ENCODE measurements at regions not wholly inside any gene's neighbourhood (a gene's known extent, or its start where the extent isn't known, plus 50 kb on each side); places are given as distances from the start of the nearest gene placed in this dataset.

GRCh38 chr6:1081551-1082284 lies 230.2 kb upstream of the FOXQ1 start:
- DNase-seq: no peak

GRCh38 chr6:1080453-1081337 lies 231.2 kb upstream of the FOXQ1 start:
- no peak for DNase-seq

GRCh38 chr6:1079525-1079924 lies 232.4 kb upstream of the FOXQ1 start:
- DNase-seq: no peak

GRCh38 chr6:1077478-1078416 lies 234.2 kb upstream of the FOXQ1 start:
- no peak for DNase-seq

GRCh38 chr6:1076531-1077459 lies 235.1 kb upstream of the FOXQ1 start:
- no peak for DNase-seq

- no peak for DNase-seq
Measured at GRCh38 chr6:1075880-1076279, 236.0 kb upstream of the FOXQ1 start.

- DNase-seq: no peak
Measured at GRCh38 chr6:1075444-1075843, 236.5 kb upstream of the FOXQ1 start.

- no peak for DNase-seq
Measured at GRCh38 chr6:1070085-1070521, 241.8 kb upstream of the FOXQ1 start.

GRCh38 chr6:1068905-1069304 lies 243.0 kb upstream of the FOXQ1 start:
- no peak for DNase-seq

- DNase-seq: no peak
Measured at GRCh38 chr6:1068068-1068467, 243.8 kb upstream of the FOXQ1 start.

GRCh38 chr6:1067346-1067745 lies 244.6 kb upstream of the FOXQ1 start:
- no peak for DNase-seq

GRCh38 chr6:1066449-1067090 lies 245.3 kb upstream of the FOXQ1 start:
- no peak for DNase-seq

- no peak for DNase-seq
Measured at GRCh38 chr6:1065986-1066385, 245.9 kb upstream of the FOXQ1 start.

- no peak for DNase-seq
Measured at GRCh38 chr6:1063671-1064355, 248.1 kb upstream of the FOXQ1 start.

- DNase-seq: no peak
Measured at GRCh38 chr6:1062786-1063545, 248.9 kb upstream of the FOXQ1 start.

- DNase-seq: no peak
Measured at GRCh38 chr6:1059596-1059995, 252.3 kb upstream of the FOXQ1 start.

- no peak for DNase-seq
Measured at GRCh38 chr6:1057490-1058135, 254.3 kb upstream of the FOXQ1 start.

GRCh38 chr6:1055015-1055921 lies 256.6 kb upstream of the FOXQ1 start:
- no peak for DNase-seq
